ENCODE measurements at regions not wholly inside any gene's neighbourhood (a gene's known extent, or its start where the extent isn't known, plus 50 kb on each side); places are given as distances from the start of the nearest gene placed in this dataset.

DNA sequence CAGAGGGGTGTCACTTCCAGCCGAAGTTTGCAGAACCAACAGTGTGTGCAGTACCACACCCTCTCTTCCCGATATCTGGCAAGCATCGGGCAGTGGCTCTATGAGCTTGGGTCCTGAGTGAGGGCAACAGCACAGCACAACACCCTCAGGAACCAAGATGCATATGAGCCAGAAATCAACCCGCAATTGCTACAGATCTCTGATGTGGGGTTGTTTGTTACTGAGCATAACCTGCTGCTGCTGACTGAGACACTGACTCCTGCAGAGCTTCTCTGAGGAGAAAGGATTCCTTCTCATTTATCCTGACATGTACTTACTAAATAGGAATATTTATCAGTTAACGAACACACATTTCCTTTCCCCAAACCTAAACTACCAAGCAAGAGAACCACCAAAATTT is 218.3 kb downstream of the RBFOX3 start:
- Histone ChIP-seq H3K27ac (ENCODE audit: low read depth, low read length) (no peak overlapping the region), H3K9me3 (ENCODE audit: control insufficient read depth in 1 of 2, low read length in 2 of 2) (no peaks in the 10 kb centered on the region), H3K4me1 (ENCODE audit: control insufficient read depth in 1 of 2, insufficient read depth in 2 of 2, low read length in 2 of 2) (no peaks in the 10 kb centered on the region), H3K4me3 (ENCODE audit: low read depth in 1 of 2, low read length in 2 of 2) (no peak overlapping the region), H3K9ac (ENCODE audit: low read depth in 1 of 2, low read length in 2 of 2) (no peak overlapping the region), H3K36me3 (ENCODE audit: control insufficient read depth in 1 of 2, insufficient read depth in 2 of 2, low read length in 2 of 2) (no peaks in the 10 kb centered on the region), H3K27me3 (ENCODE audit: control insufficient read depth in 1 of 2, insufficient read depth in 2 of 2, low read length in 2 of 2) (peaks cover 24 to 57% of the 10 kb centered on the region in 2 donors)

GRCh38 chr17:79391376-79392233 is 219.2 kb downstream of the RBFOX3 start:
- Histone ChIP-seq H3K27ac (ENCODE audit: low read depth, low read length) (no peak overlapping the region), H3K9ac (ENCODE audit: low read depth in 1 of 2, low read length in 2 of 2) (no peak overlapping the region), H3K4me1 (ENCODE audit: control insufficient read depth in 1 of 2, insufficient read depth in 2 of 2, low read length in 2 of 2) (no peaks in the 10 kb centered on the region), H3K4me3 (ENCODE audit: low read depth in 1 of 2, low read length in 2 of 2) (no peak overlapping the region), H3K9me3 (ENCODE audit: control insufficient read depth in 1 of 2, low read length in 2 of 2) (no peaks in the 10 kb centered on the region), H3K36me3 (ENCODE audit: control insufficient read depth in 1 of 2, insufficient read depth in 2 of 2, low read length in 2 of 2) (no peaks in the 10 kb centered on the region), H3K27me3 (ENCODE audit: control insufficient read depth in 1 of 2, insufficient read depth in 2 of 2, low read length in 2 of 2) (peaks cover 25 to 58% of the 10 kb centered on the region in 2 donors)

GRCh38 chr17:79389896-79390295 is 221.0 kb downstream of the RBFOX3 start:
- peaks cover 25 to 50% of the 10 kb centered on the region in 2 donors for H3K27me3 ChIP-seq (ENCODE audit: control insufficient read depth in 1 of 2, insufficient read depth in 2 of 2, low read length in 2 of 2)
- H3K27ac ChIP-seq (ENCODE audit: low read depth, low read length) = no peak overlapping the region
- no peak overlapping the region for H3K4me3 ChIP-seq (ENCODE audit: low read depth in 1 of 2, low read length in 2 of 2)
- H3K9me3 ChIP-seq (ENCODE audit: control insufficient read depth in 1 of 2, low read length in 2 of 2) = no peaks in the 10 kb centered on the region
- no peaks in the 10 kb centered on the region for H3K4me1 ChIP-seq (ENCODE audit: control insufficient read depth in 1 of 2, insufficient read depth in 2 of 2, low read length in 2 of 2)
- no peaks in the 10 kb centered on the region for H3K36me3 ChIP-seq (ENCODE audit: control insufficient read depth in 1 of 2, insufficient read depth in 2 of 2, low read length in 2 of 2)
- no peak overlapping the region for H3K9ac ChIP-seq (ENCODE audit: low read depth in 1 of 2, low read length in 2 of 2)

DNA sequence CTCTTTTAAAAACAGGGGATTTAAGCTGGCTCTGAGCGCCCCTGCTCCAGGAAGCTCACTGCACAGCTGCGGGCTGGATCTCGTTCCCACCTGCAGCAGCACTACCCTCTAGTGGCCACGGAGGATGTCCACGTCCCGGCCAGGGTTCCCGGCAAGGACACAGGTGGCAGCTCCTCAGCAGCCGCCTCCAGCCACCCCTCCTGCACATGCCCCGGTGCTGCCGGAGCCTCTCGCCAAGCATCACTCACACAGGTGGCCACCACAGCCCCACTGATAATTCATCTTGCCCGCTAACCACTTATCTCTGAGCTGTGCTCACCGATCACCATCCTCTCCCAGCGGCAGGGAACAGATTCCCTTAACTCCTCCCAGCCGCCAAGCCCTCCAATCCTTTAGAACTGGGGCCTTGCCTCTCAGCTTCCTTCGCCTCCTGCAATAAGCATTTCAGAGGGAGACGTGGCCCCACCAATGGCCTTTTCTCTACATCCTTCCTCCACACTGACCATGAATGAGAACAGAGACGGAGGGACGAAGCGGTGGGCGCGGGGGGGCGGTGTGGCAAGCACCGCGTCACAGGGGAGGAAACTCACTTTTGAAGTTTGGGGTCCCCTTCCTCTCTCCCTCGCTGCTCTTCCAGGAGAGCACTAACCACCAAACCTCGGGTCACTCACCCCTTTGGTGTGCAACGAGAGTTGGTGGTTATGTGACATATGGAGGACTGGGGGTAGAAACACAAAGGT is 222.1 kb downstream of the RBFOX3 start:
- H3K9ac ChIP-seq (ENCODE audit: low read depth in 1 of 2, low read length in 2 of 2) = no peak overlapping the region
- no peaks in the 10 kb centered on the region for H3K9me3 ChIP-seq (ENCODE audit: control insufficient read depth in 1 of 2, low read length in 2 of 2)
- H3K27me3 ChIP-seq (ENCODE audit: control insufficient read depth in 1 of 2, insufficient read depth in 2 of 2, low read length in 2 of 2) = peaks cover 25 to 45% of the 10 kb centered on the region in 2 donors

GRCh38 chr17:79387783-79388182 is 223.1 kb downstream of the RBFOX3 start:
- Histone ChIP-seq H3K9ac (ENCODE audit: low read depth in 1 of 2, low read length in 2 of 2) (no peak overlapping the region), H3K36me3 (ENCODE audit: control insufficient read depth in 1 of 2, insufficient read depth in 2 of 2, low read length in 2 of 2) (no peaks in the 10 kb centered on the region), H3K27me3 (ENCODE audit: control insufficient read depth in 1 of 2, insufficient read depth in 2 of 2, low read length in 2 of 2) (peaks cover 21 to 36% of the 10 kb centered on the region in 2 donors), H3K9me3 (ENCODE audit: control insufficient read depth in 1 of 2, low read length in 2 of 2) (no peaks in the 10 kb centered on the region), H3K27ac (ENCODE audit: low read depth, low read length) (no peak overlapping the region), H3K4me3 (ENCODE audit: low read depth in 1 of 2, low read length in 2 of 2) (no peak overlapping the region), H3K4me1 (ENCODE audit: control insufficient read depth in 1 of 2, insufficient read depth in 2 of 2, low read length in 2 of 2) (no peaks in the 10 kb centered on the region)

More for the DNA sequence above, 222.1 kb downstream of the RBFOX3 start:
- no peak overlapping the region for H3K27ac ChIP-seq (ENCODE audit: low read depth, low read length)
- no peaks in the 10 kb centered on the region for H3K36me3 ChIP-seq (ENCODE audit: control insufficient read depth in 1 of 2, insufficient read depth in 2 of 2, low read length in 2 of 2)
- no peaks in the 10 kb centered on the region for H3K4me1 ChIP-seq (ENCODE audit: control insufficient read depth in 1 of 2, insufficient read depth in 2 of 2, low read length in 2 of 2)
- no peak overlapping the region for H3K4me3 ChIP-seq (ENCODE audit: low read depth in 1 of 2, low read length in 2 of 2)

DNA sequence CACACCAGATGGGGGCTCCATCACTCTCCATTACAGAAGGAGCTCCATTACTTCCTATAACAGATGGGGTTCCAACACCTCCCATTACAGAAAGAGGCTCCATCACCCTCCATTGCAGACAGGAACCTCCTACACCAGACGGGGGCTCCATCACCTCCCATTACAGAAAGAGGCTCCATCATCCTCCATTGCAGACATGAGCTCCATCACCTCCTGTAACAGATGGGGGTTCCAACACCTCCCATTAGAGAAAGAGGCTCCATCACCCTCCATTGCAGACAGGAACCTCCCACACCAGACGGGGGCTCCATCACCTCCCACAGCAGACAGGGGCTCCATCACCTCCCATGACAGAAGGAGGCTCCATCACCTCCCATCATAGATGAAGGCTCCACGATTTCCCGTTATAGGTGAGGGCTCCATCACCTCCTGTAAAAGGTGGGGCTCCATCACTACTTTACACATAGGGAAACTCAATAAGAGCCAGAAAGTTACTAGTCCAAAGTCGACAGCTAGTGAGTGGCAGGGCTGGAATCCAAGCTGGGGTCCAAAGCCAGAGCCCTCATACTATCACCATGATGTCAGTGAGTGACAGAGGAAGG is 224.8 kb downstream of the RBFOX3 start:
- Histone ChIP-seq H3K36me3 (ENCODE audit: control insufficient read depth in 1 of 2, insufficient read depth in 2 of 2, low read length in 2 of 2) (no peaks in the 10 kb centered on the region), H3K27ac (ENCODE audit: low read depth, low read length) (no peak overlapping the region), H3K27me3 (ENCODE audit: control insufficient read depth in 1 of 2, insufficient read depth in 2 of 2, low read length in 2 of 2) (peaks cover 9 to 18% of the 10 kb centered on the region in 2 donors), H3K9me3 (ENCODE audit: control insufficient read depth in 1 of 2, low read length in 2 of 2) (no peaks in the 10 kb centered on the region), H3K4me3 (ENCODE audit: low read depth in 1 of 2, low read length in 2 of 2) (no peak overlapping the region), H3K9ac (ENCODE audit: low read depth in 1 of 2, low read length in 2 of 2) (no peak overlapping the region), H3K4me1 (ENCODE audit: control insufficient read depth in 1 of 2, insufficient read depth in 2 of 2, low read length in 2 of 2) (no peaks in the 10 kb centered on the region)

DNA sequence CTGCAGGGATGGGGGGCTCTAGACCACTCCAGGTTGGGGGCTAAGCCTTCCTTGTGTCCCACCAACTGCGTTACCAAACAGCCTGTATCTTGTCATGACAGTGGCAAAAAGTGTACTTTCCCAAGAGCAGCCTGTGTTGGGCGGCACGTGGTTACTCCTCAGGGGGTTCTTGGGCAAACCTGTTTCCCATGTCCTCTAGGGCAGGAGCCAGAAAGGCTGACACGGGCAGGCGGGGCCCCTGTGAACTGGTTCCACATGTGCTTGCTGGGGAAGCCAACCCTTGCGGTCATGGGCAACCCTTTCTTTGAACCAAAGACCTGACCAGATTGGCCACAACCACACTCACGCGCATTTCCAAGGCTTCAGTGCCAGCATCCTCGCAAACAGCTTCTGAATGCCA is 228.5 kb downstream of the RBFOX3 start:
- H3K9me3 ChIP-seq (ENCODE audit: control insufficient read depth in 1 of 2, low read length in 2 of 2) = no peaks in the 10 kb centered on the region
- H3K4me3 ChIP-seq (ENCODE audit: low read depth in 1 of 2, low read length in 2 of 2) = no peak overlapping the region
- no peak overlapping the region for H3K9ac ChIP-seq (ENCODE audit: low read depth in 1 of 2, low read length in 2 of 2)
- H3K27ac ChIP-seq (ENCODE audit: low read depth, low read length) = no peak overlapping the region
- H3K27me3 ChIP-seq (ENCODE audit: control insufficient read depth in 1 of 2, insufficient read depth in 2 of 2, low read length in 2 of 2) = peaks cover 0 to 9% of the 10 kb centered on the region in 2 donors
- H3K36me3 ChIP-seq (ENCODE audit: control insufficient read depth in 1 of 2, insufficient read depth in 2 of 2, low read length in 2 of 2) = no peaks in the 10 kb centered on the region
- H3K4me1 ChIP-seq (ENCODE audit: control insufficient read depth in 1 of 2, insufficient read depth in 2 of 2, low read length in 2 of 2) = no peaks in the 10 kb centered on the region

DNA sequence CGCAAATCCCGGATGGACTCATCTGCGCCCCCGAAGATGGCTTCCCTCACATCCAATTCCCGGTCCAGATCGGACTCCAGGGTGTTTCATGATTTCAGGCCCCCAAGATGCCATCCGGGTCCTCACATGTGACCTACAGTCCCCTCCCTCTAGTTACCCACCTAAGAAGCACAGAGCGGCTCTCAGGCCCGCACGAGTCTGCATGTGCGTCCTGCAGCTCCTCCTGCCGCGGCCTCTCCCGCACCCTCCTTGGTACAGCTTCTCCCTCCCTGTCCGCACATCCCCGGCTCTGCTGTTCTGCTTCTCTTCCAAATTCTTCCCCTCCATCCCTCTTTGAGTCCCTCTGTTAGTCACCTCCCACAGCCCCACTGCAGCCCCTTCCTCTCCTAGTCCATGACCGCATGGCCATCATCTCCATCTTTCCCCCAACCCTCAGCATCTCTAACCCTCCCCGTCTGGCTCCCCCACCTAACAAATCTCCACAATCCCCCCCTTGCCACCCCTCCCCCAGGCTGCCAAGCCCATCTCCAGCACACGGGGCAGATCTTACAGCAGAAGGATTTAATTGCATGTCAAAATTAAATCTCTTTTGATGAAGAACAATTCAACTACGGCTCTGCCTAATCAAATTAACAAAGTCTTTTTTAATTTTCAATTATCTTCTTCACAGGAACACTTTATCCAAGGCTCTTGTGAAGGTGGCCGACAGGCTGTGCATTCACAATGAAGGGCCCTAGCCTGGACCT is 231.0 kb downstream of the RBFOX3 start:
- Histone ChIP-seq H3K9ac (ENCODE audit: low read depth in 1 of 2, low read length in 2 of 2) (no peak overlapping the region), H3K9me3 (ENCODE audit: control insufficient read depth in 1 of 2, low read length in 2 of 2) (no peaks in the 10 kb centered on the region), H3K4me3 (ENCODE audit: low read depth in 1 of 2, low read length in 2 of 2) (no peak overlapping the region), H3K27ac (ENCODE audit: low read depth, low read length) (no peak overlapping the region), H3K4me1 (ENCODE audit: control insufficient read depth in 1 of 2, insufficient read depth in 2 of 2, low read length in 2 of 2) (no peaks in the 10 kb centered on the region), H3K36me3 (ENCODE audit: control insufficient read depth in 1 of 2, insufficient read depth in 2 of 2, low read length in 2 of 2) (no peaks in the 10 kb centered on the region), H3K27me3 (ENCODE audit: control insufficient read depth in 1 of 2, insufficient read depth in 2 of 2, low read length in 2 of 2) (peaks cover 3 to 15% of the 10 kb centered on the region in 2 donors)

- peaks cover 0 to 10% of the 10 kb centered on the region in 2 donors for H3K4me1 ChIP-seq (ENCODE audit: control insufficient read depth in 1 of 2, insufficient read depth in 2 of 2, low read length in 2 of 2)
- H3K36me3 ChIP-seq (ENCODE audit: control insufficient read depth in 1 of 2, insufficient read depth in 2 of 2, low read length in 2 of 2) = no peaks in the 10 kb centered on the region
- H3K9me3 ChIP-seq (ENCODE audit: control insufficient read depth in 1 of 2, low read length in 2 of 2) = no peaks in the 10 kb centered on the region
- no peak overlapping the region for H3K4me3 ChIP-seq (ENCODE audit: low read depth in 1 of 2, low read length in 2 of 2)
- peaks cover 3 to 17% of the 10 kb centered on the region in 2 donors for H3K27me3 ChIP-seq (ENCODE audit: control insufficient read depth in 1 of 2, insufficient read depth in 2 of 2, low read length in 2 of 2)
- no peak overlapping the region for H3K9ac ChIP-seq (ENCODE audit: low read depth in 1 of 2, low read length in 2 of 2)
- no peak overlapping the region for H3K27ac ChIP-seq (ENCODE audit: low read depth, low read length)
Observed at GRCh38 chr17:79377230-79377786, 233.5 kb downstream of the RBFOX3 start.

Data from duodenal mucosa (tissue), 2 donors.